NCI-H146 (cell line): ENCODE measurements at regions not wholly inside any gene's neighbourhood (a gene's known extent, or its start where the extent isn't known, plus 50 kb on each side); places are given as distances from the start of the nearest gene placed in this dataset.
"Not testable (repeated sequence)": the region's sequence is repeated elsewhere in the genome, so short reads cannot be mapped to it uniquely, and the experiment has no call there.

ENCODE experiments used
- DNase-seq: peaks from one replicate; lab custom pipeline; 2025; lab: John Stamatoyannopoulos, UW

- no peak for DNase-seq
Observed at GRCh38 chr6:97687916-97688315, 404.9 kb upstream of the MMS22L start.

- no peak for DNase-seq
Observed at GRCh38 chr6:97689078-97689754, 406.2 kb upstream of the MMS22L start.

DNA sequence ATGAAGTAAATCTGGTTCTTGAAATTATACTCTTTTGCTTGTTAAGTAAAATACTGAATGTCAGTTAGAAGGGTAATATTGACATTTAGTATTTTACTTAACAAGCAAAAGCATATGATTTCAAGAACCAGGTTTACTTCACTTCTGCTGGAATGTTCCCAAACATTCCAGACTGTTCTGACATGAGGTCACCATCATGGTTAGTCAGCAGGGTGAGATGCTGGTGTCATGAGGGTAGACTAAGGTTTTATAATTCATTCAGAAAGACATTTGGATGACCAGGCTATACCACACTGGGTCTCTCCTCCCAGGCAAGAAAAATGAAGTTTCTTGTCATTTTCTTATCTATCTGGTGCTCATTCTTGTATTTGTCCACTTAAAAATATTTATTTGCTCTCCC lies 414.4 kb upstream of the MMS22L start:
- DNase-seq = no peak

DNA sequence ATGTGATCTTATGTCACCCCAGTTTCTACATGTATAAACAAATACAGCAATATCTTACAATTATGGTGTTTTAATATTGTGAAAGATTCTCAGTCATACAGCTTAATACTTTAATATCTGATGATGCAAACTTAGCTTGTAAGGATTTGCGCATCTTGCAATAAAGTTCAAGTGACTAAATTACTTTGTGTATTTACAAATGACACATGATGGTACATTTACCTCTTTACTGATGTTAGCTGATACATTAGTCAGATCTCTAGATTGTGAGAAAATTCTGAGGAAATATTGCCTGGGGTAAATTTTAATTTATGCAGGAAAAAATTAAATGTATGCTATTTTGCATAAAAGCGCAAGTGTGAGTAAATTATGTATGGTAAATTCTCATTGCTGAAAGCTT lies 418.8 kb upstream of the MMS22L start:
- no peak for DNase-seq

- DNase-seq = no peak
Observed at GRCh38 chr6:97702248-97702647, 419.2 kb upstream of the MMS22L start.

GRCh38 chr6:97703661-97704060 lies 420.6 kb upstream of the MMS22L start:
- no peak for DNase-seq

DNA sequence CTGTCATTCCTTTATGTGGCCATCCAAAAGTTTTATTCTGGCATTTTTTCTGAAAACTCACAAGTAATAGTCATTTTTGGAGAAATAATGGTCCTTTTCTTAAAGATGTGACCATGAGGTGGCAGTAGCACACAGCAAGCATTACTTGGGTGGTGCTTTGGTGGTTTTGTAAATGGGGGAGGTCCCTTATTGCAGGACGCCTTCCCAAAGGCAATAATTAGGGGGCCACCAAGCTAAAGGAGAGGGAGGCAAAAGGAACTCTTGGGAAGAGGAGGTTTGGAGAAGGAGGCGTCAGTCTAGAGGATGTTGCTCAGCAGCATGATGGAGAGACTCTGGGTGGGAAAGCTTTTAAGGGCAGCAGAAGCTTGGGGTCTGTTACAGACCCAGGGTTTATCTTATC lies 422.6 kb upstream of the MMS22L start:
- peak; percentile 63 for DNase-seq

DNA sequence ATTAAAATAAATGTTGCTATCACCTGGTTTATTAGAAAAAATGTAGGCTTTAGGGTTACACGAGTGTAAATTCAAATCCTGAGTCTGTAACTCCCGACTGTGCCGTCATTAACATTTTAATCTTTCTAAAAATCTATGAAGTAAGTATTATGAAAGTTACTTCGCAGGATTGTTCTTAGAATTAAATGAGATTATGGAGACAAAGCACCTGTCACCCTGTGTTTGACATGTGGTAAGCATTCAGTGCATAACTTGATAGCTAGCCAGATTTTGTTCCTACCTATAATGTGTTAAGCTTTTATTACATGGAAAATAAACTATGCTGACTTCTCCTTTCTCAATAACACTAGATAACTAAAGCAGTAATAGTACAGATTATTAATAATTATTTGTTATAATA lies 429.7 kb upstream of the MMS22L start:
- DNase-seq = no peak

GRCh38 chr6:97714772-97715171 lies 431.8 kb upstream of the MMS22L start:
- no peak for DNase-seq

- no peak for DNase-seq
Observed at GRCh38 chr6:97717086-97717485, 434.1 kb upstream of the MMS22L start.

DNA sequence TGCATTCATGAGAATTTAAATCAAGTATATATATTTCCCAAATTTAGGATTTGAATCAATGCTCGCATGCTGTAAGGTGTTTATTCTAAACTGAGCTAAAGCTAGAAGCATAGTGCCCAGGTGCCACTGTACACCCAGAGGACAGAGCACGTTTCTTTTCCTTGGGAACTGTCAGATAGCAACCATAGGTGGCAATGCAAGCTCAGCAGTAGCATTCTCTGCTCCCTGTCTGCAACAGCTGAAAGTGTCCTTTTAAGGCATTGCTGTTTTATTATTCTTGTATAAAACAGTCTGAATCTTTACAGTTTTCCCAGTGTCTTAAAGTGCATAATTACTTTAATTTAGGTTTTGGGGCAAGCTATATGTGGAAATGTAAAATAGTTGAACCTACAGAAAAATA lies 443.4 kb upstream of the MMS22L start:
- peak; percentile 62 for DNase-seq

GRCh38 chr6:97732045-97732444 lies 449.0 kb upstream of the MMS22L start:
- peak; percentile 59 for DNase-seq

GRCh38 chr6:97757575-97757974 lies 474.6 kb upstream of the MMS22L start:
- DNase-seq = no peak

DNA sequence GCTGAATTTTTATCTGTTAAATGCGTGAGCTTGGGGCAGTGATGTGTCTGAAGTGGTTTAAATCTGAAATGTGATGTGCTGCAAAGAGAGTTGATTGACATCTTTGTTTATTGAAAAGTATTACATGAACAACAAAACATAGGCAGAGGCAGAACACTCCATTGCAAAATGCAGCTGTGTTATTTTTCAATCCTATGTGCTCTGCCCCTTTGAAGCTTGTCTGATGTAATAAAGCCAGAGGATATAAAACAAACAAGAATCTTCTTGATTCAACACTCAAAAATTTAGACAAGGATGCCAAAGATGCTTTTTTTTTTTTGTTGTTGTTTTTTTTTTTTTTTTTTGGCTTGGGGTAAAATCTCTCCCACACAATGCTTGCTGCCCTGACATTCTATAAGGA lies 482.4 kb upstream of the MMS22L start:
- no peak for DNase-seq

- no peak for DNase-seq
Observed at GRCh38 chr6:97771372-97771771, 488.4 kb upstream of the MMS22L start.

DNA sequence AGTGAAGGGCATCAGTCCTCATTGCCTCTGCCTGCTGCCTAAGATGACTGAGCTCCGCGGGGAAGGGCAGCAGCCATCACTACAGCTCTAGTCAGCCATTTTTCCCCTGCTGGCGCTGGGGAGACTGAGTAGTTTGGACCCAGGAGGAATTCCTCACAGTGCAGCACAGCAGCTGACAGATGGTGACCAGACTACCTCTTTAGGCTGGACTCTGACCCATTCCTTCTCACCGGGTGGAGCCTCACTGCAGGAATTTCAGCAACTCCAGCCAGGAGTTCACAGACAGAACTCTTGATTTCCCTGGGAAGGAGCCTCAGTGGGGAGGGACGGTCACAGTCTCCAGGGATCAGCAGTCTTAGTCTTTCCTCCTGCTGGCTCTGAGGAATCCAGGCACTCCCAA lies 492.0 kb upstream of the MMS22L start:
- no peak for DNase-seq

DNA sequence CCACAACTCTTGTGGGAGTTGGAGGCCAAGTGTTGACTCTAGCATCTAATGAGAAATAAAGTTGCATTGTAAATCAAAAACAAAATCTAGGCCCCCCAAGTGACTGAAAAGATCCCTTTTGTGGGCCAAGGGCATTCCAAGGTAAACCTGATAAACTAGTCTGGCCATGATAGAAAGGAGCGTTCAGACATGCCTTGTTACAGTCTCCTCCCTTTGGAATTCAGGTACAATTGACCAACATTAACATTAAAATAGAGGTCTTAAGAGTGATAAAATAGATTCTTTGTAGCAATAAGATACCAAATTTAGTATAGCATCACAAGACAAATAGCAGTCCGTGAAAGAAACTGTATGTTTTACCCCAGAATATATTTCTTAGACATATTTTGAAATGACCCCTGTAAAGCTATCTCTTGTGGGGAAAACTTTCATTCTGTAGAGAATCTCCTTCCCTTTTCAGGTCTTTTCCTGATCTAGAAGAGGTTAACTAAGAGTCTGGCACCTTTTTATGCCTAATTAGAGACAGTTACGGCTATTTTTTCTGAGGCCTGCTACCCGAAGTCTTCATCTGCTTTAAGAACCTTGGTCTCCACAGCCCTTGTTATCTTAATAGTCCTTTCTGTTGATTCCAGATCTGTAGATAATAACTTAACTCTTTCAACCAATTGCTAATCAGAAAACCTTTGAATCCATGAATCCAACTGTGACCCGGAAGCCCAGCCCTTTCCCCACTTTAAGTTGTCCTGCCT lies 495.4 kb upstream of the MMS22L start:
- DNase-seq = no peak

DNA sequence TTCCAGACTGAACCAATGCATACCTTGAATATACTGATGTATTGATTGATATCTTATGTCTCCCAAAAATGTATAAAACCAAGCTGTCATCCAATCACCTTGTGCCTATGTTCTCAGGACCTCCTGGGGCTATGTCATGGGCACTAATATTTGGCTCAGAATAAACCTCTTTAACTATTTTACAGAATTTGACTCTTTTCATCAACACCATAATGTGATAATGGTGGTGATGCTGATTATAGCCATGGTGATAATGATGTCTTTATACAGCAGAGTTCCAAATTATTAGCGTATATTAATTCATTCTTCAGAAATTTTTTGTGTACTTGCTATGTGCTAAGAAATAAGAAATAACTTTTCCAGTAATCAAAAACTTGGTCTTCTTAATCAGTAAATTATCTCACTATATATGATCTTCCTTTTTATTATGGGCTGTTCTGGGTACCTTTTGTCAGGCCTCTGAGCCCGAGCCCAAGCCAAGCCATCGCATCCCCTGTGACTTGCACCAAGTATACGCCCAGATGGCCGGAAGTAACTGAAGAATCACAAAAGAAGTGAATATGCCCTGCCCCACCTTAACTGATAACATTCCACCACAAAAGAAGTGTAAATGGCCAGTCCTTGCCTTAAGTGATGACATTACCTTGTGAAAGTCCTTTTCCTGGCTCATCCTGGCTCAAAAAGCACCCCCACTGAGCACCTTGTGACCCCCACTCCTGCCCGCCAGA lies 496.2 kb upstream of the MMS22L start:
- not testable (repeated sequence) for DNase-seq

DNA sequence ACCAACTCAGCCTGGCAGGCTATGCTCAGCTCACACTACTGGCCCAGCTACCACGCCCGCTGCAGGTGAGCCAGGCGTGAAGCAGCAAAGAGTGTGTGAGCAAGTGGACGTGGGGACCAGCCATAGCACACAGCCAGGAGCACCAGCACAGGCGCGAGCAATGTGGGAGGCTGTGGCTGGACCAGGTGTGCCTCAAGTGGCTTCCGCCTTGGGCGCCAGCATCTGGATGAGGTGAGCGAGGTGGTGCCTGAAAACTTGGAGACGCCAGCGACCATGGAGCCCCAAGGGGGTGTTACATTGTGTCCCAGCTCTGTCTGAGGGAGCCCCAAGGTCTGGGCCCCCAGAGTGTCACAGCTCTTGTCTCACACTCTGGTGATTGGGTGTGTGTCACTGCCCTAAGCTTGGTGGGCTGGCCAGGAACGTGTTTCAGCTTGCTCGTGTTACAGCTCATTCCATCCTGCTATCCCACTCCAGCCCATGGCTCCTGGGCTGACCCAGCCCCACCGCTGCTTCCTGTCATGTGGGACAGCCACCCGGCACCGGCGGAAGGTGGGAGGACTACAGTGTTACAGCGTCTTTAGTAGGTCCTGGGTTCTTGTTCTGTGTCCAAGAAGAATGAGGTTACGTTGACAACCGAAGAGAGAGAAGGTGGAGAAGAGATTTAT lies 508.0 kb upstream of the MMS22L start:
- DNase-seq = no peak

DNA sequence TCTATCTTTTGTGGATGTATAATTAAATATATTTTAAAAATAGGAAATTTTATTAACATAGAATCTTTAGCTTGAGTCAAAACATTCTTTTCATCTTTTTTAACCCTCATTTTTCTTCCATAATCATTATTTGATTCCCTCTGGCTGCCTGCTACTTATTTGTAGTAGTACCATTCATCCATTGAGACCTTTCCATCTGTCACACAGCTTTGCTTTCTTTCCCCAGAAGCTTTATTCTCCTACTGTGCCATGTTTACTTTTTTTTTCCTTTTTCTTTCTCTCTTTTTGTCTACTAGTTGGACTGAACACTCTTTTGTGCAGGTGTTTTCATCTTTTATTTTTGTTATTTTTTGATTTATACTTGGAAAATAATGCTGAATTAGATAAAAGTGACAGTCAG lies 522.6 kb upstream of the MMS22L start:
- DNase-seq = peak; percentile 55

- DNase-seq = no peak
Observed at GRCh38 chr6:97812940-97813339, 529.9 kb upstream of the MMS22L start.

DNA sequence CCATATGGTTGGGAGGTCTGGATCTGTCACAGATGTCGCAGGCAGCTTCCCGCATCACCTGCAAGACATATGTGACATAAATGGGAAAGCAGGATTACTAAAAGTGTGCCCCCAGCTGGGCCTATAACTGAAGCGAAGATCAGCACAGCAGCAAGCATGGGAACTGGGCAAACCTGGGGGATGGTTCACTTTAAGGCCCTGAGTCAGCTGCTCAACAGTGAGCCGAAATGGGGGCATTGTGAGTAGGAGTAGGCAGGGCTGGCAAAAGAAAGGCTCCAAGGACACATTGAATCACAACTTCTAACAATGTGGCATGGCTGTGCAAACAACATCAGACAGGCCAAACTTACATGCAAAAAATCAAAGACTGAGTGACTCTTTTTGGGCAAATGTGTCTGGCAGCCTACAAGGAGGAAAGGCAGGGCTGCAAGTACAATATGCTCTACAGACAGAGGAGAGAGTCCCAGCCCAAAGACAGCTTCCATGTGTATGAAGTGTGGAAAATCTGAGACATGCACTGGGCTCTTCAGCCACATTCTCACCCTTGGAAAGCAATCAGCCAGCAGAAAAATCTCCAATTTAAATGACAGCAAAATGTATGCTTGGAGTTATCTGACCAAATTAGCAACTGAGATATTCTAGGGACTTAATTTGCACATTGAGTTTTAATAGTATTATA lies 531.0 kb upstream of the MMS22L start:
- DNase-seq = no peak
